Activated T-cell treated with anti-CD3 and anti-CD28 coated beads, Interleukin-2, amount 50 U/mL, for 4 hours (primary cell): ENCODE measurements at regions not wholly inside any gene's neighbourhood (a gene's known extent, or its start where the extent isn't known, plus 50 kb on each side); places are given as distances from the start of the nearest gene placed in this dataset.
"Not testable (repeated sequence)": the region's sequence is repeated elsewhere in the genome, so short reads cannot be mapped to it uniquely, and the experiment has no call there.

Source experiments
- ATAC-seq, 2 donors: fragments of 200-7000 bp; cut with Tn5 transposase; one replicate each; pipeline ENCODE4 v1.10.0; 2021
- DNase-seq: peaks from one replicate; pipeline ENCODE4 v3.0.0-alpha.2; 2020
- H3K27me3 Mint-ChIP-seq: one replicate; pipeline ENCODE4 v1.8.0; 2021; ENCODE audit warnings: low read depth, mixed read lengths
- H3K36me3 Mint-ChIP-seq: one replicate; pipeline ENCODE4 v1.8.0; 2022; ENCODE audit warnings: mixed read lengths; ENCODE audit not compliant: insufficient read depth
- H3K4me1 Mint-ChIP-seq: one replicate; pipeline ENCODE4 v1.8.0; 2021; ENCODE audit warnings: low read depth, mixed read lengths
- H3K4me3 Mint-ChIP-seq: one replicate; pipeline ENCODE4 v1.8.0; 2021; ENCODE audit warnings: mild to moderate bottlenecking, moderate library complexity, mixed read lengths
- H3K9me3 Mint-ChIP-seq: one replicate; pipeline ENCODE4 v1.8.0; 2021; ENCODE audit warnings: mixed read lengths

DNA sequence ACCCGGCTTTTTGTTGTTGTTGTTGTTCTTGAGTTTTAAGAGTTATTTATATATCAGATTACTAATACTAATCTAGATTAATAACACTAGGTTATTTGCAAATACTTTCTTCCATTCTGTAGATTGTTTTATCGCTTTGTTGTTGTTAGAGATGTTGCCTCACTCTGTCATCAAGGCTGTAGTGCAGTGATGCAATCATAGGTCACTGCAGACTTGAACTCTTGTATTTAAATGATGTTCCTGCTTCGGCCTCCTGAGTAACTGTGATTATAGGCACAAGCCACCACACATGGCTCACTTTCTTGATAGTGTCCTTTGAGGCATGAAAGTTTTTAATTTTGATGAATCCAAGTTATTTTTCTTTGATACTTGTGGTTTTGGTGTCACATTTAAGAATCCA, 129.0 kb downstream of the VSIG4 start:
- DNase-seq (no peak), ATAC-seq (no peak)
- no peak overlapping the region for H3K4me3 Mint-ChIP-seq
- H3K36me3 Mint-ChIP-seq, result no peaks in the 10 kb centered on the region
- no peaks in the 10 kb centered on the region for H3K27me3 Mint-ChIP-seq
- H3K4me1 Mint-ChIP-seq, result no peaks in the 10 kb centered on the region
- no peaks in the 10 kb centered on the region for H3K9me3 Mint-ChIP-seq

DNA sequence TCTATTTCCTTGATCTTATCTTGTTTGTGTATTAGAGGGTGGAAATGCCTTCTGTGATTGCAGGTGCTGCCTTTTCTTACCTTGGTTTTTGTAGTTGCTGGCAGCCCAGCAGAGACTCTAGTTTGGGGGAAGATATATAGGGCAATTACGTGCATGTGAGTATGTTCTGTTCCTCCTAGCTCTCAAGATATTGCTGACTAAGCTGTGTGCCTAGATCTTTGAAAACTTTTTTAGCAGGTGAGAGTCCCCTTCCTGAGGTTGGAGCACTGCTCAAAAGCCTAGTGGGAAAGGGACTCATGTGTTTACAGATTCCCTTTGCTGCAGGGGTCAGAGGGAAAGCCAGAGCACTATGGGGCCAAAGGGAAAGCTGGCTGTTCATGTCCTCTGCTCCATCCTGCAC, 136.1 kb downstream of the VSIG4 start:
- H3K36me3 Mint-ChIP-seq, result no peaks in the 10 kb centered on the region
- peaks cover 17% of the 10 kb centered on the region for H3K4me1 Mint-ChIP-seq
- ATAC-seq (no peak), DNase-seq (no peak)
- peaks cover 3% of the 10 kb centered on the region for H3K9me3 Mint-ChIP-seq
- no peaks in the 10 kb centered on the region for H3K27me3 Mint-ChIP-seq
- H3K4me3 Mint-ChIP-seq, result no peak overlapping the region

DNA sequence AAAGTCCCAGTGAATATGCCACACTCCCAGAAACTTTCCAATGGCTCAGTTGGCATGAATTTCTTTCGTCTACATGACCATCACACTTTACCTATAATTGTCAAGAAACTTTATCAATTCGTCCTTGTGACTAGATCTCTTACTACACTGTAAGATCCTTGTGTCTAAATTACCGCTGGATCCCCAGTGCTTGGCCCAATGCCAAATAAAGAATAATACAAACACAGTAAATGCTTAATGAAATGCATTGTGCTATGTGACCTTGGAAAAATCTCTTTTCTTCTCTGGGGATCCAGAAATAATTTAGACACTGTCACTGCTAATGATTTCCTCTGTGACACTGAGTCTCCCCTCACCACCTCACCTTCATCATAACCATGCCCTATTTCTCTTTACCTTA, 137.9 kb downstream of the VSIG4 start:
- ATAC-seq (no peak), DNase-seq (no peak)
- H3K4me1 Mint-ChIP-seq, result peaks cover 17% of the 10 kb centered on the region
- peaks cover 3% of the 10 kb centered on the region for H3K9me3 Mint-ChIP-seq
- no peak overlapping the region for H3K4me3 Mint-ChIP-seq
- H3K27me3 Mint-ChIP-seq, result no peaks in the 10 kb centered on the region
- no peaks in the 10 kb centered on the region for H3K36me3 Mint-ChIP-seq

DNA sequence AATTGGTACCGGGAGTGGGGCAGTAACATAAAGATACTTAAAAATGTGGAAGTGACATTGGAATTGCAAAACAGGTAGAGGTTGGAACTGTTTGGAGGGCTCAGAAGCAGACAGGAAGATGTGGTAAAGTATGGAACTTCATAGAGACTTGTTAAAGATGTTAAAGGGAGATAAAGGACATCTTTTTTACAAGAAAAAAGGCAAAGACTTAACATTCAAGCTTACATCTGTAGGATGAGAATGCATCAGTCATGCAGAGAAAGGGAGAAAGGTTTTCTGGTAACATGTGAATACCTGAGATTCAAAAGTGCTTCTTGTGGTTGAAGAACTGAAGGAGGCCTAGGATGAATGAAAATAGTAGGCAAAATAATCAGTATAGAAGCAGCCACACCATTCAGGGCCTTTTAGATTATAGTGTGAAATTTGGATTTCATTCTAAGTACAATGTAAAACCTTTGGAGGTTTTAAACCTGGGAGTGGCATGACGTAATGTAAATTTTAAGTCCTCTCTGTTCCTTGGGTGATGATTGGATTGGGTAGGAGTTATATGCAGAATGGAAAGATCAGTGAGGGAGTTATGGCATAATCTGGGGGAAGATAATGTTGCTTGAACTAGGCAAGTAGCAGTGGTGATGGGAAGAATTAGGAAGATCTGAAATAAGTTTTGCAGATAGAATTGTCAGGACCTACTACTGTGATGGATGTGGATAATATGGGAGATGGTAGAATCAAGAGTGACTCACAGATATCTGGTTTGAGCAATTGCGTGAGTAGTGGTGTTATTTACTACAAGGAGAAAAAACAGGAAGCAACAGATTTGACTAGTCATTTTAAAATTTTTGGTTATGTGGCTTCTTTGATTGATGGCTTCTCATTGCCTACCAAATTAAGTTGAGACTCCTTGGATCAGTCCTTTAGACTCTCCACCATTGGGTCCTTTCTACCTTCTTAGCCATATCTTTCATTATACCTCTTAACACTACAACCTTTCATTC, 138.7 kb downstream of the VSIG4 start:
- ATAC-seq (no peak), DNase-seq (no peak)
- Mint-ChIP-seq H3K9me3 (peaks cover 3% of the 10 kb centered on the region), H3K4me1 (peaks cover 17% of the 10 kb centered on the region), H3K4me3 (no peak overlapping the region), H3K36me3 (no peaks in the 10 kb centered on the region), H3K27me3 (no peaks in the 10 kb centered on the region)

GRCh38 chrX:65894133-65894532, 145.7 kb downstream of the VSIG4 start:
- Mint-ChIP-seq H3K4me3 (no peak overlapping the region), H3K36me3 (no peaks in the 10 kb centered on the region), H3K27me3 (no peaks in the 10 kb centered on the region), H3K9me3 (peaks cover 5% of the 10 kb centered on the region), H3K4me1 (peaks cover 29% of the 10 kb centered on the region)
- ATAC-seq (peak in 1 of 2 donors; percentile 40), DNase-seq (no peak)

DNA sequence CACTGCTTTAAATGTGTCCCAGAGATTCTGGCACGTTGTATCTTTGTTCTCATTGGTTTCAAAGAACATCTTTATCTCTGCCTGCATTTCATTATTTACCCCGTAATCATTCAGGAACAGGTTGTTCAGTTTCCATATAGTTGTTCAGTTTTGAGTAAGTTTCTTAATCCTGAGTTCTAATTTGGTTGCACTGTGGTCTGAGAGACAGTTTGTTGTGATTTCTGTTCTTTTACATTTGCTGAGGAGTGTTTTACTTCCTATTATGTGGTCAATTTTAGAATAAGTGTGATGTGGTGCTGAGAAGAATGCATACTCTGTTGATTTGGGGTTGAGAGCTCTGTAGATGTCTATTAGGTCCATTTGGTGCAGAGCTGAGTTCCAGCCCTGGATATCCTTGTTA, 148.1 kb downstream of the VSIG4 start:
- not testable (repeated sequence) for ATAC-seq, H3K9me3 Mint-ChIP-seq, DNase-seq, H3K36me3 Mint-ChIP-seq, H3K4me3 Mint-ChIP-seq, H3K27me3 Mint-ChIP-seq
- peaks cover 29% of the 10 kb centered on the region for H3K4me1 Mint-ChIP-seq

- not testable (repeated sequence) for H3K4me3 Mint-ChIP-seq, H3K36me3 Mint-ChIP-seq, ATAC-seq, DNase-seq, H3K27me3 Mint-ChIP-seq, H3K9me3 Mint-ChIP-seq
- peaks cover 24% of the 10 kb centered on the region for H3K4me1 Mint-ChIP-seq
Observed at GRCh38 chrX:65888150-65888549, 151.7 kb downstream of the VSIG4 start.

DNA sequence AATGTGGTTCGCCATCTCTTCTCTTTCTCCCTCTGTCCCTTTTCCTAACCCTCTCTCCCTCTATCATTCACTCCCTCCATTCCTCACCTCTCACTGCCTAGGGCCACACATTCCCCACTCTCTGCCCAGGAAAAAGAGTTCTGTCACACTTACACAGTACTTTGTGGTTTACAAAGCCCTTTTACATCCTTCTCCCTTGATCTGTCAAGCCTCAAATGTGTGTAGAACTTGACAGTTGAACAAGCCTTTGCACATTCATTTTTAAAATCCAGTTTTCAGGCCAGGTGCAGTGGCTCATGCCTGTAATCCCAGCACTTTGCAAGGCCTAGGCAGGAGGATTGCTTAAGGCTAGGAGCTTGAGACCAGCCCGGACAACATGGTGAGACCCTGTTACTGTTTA, 156.3 kb downstream of the VSIG4 start:
- no peaks in the 10 kb centered on the region for H3K27me3 Mint-ChIP-seq
- H3K4me3 Mint-ChIP-seq, result no peak overlapping the region
- H3K4me1 Mint-ChIP-seq, result peaks cover 8% of the 10 kb centered on the region

GRCh38 chrX:65879977-65880799, 159.7 kb downstream of the VSIG4 start:
- Mint-ChIP-seq H3K9me3 (peaks cover 3% of the 10 kb centered on the region), H3K36me3 (no peaks in the 10 kb centered on the region), H3K27me3 (no peaks in the 10 kb centered on the region), H3K4me1 (peaks cover 15% of the 10 kb centered on the region), H3K4me3 (no peak overlapping the region)
- ATAC-seq, result no peak
- DNase-seq, result no peak

More for the DNA sequence above, 156.3 kb downstream of the VSIG4 start:
- DNase-seq (no peak), ATAC-seq (no peak)
- Mint-ChIP-seq H3K9me3 (no peaks in the 10 kb centered on the region), H3K36me3 (no peaks in the 10 kb centered on the region)

DNA sequence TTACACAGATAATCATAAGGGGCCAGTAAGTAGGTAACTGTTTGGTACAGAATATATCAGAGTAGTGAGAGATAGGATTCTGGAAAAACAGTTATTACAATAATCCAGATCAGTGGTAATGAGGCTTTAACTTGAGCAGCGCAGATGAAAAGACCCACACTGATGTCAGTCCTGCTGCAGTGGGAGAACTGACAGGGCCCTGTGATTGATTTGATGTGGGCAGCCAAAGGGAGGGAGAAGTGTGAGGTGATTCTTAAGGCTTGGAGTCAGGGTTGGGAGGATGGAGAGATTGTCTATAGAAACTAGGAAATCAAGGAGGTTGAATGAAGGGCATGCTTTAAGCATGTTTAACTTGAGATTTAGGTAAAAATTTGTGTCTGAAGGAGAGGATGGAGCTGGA, 161.4 kb downstream of the VSIG4 start:
- no peaks in the 10 kb centered on the region for H3K27me3 Mint-ChIP-seq
- peaks cover 15% of the 10 kb centered on the region for H3K4me1 Mint-ChIP-seq
- no peak for DNase-seq
- H3K36me3 Mint-ChIP-seq, result no peaks in the 10 kb centered on the region
- no peak overlapping the region for H3K4me3 Mint-ChIP-seq
- no peak for ATAC-seq
- H3K9me3 Mint-ChIP-seq, result peaks cover 3% of the 10 kb centered on the region

DNA sequence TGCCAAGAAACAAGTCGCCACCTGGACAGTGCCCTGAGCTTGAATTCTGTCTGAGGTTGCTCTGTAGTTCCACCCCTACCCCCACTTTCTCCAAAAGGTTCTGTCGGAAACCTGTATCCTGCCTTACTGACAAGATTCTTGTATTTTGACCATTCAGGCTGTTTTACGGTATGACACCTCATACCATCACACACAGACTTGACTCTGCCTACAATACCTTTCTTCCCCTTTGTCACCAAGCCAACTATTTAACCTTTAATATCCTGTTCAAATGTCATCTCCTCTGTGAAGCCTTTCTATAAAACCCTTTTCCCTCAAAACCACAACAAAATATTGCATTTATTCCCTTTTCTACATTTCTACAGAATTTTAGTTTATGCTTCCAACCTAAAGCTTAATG, 161.9 kb downstream of the VSIG4 start:
- no peak for ATAC-seq

GRCh38 chrX:65875614-65876013, 164.3 kb downstream of the VSIG4 start:
- H3K9me3 Mint-ChIP-seq, H3K27me3 Mint-ChIP-seq, ATAC-seq, H3K36me3 Mint-ChIP-seq, DNase-seq, H3K4me3 Mint-ChIP-seq: not testable (repeated sequence)
- H3K4me1 Mint-ChIP-seq, result peaks cover 19% of the 10 kb centered on the region

More for the DNA sequence above, 161.9 kb downstream of the VSIG4 start:
- peaks cover 16% of the 10 kb centered on the region for H3K4me1 Mint-ChIP-seq
- no peak overlapping the region for H3K4me3 Mint-ChIP-seq
- DNase-seq, result no peak
- no peaks in the 10 kb centered on the region for H3K36me3 Mint-ChIP-seq
- H3K9me3 Mint-ChIP-seq, result peaks cover 3% of the 10 kb centered on the region
- no peaks in the 10 kb centered on the region for H3K27me3 Mint-ChIP-seq

DNA sequence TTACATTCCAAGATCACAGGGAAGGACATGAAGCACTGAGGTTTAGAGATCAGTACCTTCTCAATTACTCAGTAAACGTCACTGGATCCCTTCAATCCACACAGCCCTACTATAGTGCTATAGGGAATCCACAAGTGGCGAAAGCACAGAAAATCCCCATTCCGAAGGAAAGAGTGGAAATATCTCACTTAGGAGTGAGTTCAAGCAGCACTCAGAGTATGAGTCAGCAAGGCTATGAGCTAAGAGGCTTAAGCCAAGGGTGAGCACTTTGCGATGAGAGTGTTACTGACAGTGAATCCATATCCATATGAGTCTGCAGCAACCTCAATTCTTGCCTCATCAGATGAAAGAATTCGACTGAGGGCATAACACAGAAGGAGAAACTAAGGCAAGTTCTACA, 165.1 kb downstream of the VSIG4 start:
- no peak overlapping the region for H3K4me3 Mint-ChIP-seq
- DNase-seq (no peak), ATAC-seq (no peak)
- H3K27me3 Mint-ChIP-seq, result no peaks in the 10 kb centered on the region
- H3K36me3 Mint-ChIP-seq, result no peaks in the 10 kb centered on the region
- H3K9me3 Mint-ChIP-seq, result peaks cover 3% of the 10 kb centered on the region
- H3K4me1 Mint-ChIP-seq, result peaks cover 19% of the 10 kb centered on the region

- Mint-ChIP-seq H3K36me3 (no peaks in the 10 kb centered on the region), H3K4me1 (peaks cover 19% of the 10 kb centered on the region), H3K4me3 (no peak overlapping the region), H3K9me3 (peaks cover 3% of the 10 kb centered on the region), H3K27me3 (no peaks in the 10 kb centered on the region)
- no peak for ATAC-seq
- no peak for DNase-seq
Observed at GRCh38 chrX:65874110-65874509, 165.8 kb downstream of the VSIG4 start.
